Right renal pelvis (tissue), 4 donors: ENCODE measurements at regions not wholly inside any gene's neighbourhood (a gene's known extent, or its start where the extent isn't known, plus 50 kb on each side); places are given as distances from the start of the nearest gene placed in this dataset.

ENCODE experiments used
- DNase-seq, 4 donors: peaks; one replicate each; pipeline ENCODE4 v3.0.0-alpha.2; 2013; ENCODE audit warnings: low read depth in 4 of 4, low spot score in 3 of 4, missing footprints in 1 of 4

DNA sequence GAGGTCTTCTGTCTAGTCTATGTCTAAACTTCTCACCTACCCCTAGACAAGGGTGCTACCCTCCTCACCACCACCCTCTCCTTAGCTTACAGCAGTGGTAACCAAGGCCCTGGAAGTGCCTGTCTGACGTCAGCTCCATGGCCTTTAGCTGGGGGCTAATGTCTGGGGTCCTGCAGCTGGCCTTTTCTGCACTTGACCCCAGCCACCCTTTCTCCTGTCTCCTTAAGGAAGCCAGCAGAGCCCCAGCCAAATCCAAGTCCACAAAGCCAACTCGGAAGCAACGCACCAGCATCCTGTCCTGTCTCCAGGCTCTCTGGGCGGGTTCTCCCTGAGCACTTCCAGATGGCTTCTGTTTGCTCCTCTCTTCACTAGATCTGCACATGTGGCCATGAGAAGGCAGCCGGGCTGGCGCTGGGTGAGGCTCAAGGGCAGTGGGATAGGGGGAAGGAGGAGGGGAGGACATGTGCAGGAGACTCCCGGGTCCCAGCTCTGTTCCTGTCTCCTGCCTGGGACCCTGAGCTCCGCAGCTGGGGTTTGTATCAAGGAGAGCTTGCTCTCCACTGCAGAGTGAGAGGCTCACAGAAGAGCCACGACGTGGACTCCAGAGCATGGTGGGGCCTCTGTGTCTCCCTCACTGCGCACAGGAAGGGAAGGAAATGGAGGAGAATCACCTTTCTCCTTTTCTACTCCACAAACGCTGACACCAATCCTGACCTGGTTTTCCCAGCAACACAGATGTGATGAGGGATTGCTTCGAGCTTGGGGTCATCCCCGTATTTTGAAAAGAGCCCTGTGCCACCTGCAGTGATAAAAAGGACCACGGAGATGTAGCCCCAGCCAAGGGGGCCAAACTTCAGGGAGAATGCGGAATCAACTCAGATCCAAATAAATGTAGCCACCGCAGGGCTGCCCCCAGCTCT lies 204.2 kb downstream of the USP12 start:
- no peak for DNase-seq

DNA sequence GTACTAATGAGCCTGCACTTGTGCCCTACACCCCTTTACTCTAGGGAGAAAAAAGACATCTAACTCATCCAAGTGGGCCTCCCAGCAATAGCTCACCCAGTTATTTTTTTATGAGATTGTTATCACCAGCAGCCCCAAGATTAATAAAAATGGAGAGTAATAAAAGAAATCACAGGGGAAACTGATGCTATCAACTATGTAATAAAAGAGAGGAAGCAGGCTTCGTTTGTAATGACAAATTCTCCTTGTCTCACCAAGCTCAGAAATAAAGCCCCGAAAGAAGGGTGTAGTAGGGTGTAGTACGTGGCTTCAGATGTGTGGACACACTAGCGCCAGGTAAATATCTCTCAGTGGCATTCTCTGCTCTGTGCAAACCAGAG lies 204.9 kb downstream of the USP12 start:
- no peak for DNase-seq

DNA sequence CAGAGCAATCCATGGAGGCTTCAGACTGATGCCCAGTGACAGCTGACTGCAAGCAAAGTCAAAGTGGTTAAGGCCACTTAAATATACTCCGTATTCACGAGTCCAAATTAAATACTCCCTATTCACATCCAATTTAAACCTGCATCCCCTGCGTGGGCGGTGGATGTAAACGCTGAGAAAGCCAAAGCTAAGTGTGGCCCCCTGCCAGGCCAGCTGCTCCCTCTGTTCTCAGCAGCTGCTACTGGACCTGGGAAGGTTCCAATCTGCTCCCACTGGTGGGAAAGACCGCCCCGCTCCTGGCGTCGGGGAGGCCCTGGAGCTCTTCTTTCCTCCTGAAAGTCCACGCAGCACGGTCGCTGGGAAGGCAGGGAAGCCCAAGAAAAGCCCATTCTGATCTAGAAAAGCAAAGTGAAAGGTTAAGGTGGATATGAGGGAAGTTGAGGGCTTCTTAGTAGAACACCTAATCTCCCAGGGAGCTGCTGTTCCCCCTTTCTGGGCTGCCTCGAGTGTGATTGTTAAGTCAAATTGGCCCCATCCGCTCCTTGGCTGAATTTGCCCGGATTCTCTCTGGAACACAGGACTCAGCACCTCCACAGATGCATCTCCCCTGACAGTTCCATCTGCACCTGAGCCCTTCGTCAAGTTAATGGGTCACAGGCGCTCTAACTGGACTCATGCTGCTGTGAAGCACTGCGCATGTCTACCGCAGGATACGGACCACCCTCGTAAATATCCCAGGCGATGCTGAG lies 205.5 kb downstream of the USP12 start:
- no peak for DNase-seq

DNA sequence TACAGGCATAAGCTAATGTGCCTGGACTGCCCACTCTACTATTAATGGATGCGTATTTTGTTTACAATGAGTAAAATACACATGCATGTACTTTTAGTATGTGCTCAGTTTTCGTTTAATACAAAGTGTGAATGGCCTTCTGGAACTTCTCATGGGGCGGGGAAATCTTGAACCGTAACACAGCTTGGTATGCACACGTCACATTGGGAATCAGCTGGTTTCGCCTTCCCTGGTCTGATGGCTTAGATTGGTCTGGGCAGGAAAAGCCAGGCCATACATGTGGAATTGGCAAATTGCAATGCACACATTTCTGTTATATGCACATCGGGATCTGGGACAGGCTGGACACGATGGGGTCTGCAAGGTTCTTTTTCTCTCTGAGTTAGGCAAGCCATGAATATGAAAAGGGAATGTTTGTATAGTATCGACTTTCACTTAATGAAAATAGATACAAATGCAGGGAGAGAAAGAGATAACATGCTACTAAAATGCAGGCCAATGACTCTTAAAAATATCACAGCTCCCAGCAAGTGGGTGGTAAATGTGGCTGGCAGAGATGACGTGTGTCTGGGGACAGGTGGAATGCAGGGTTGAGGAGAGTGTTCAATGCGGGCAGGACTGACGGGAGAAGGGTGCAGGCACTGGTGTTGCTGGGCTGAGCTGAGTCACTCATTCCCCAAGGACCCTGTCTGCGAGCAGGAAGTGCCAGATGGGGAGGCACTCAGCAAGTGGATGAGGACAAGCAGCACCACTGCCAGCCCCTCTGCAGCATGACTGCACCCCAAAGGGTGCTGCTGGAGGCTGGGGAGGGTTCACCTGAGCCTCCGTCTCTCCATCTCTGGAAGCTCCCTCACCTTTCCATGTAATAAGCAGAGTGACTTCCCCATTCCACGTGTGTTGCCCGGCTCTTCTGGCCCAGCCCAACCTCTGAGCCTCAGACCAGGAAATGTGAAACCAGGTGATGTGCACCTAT lies 204.0 kb upstream of the GPR12 start:
- no peak for DNase-seq

DNA sequence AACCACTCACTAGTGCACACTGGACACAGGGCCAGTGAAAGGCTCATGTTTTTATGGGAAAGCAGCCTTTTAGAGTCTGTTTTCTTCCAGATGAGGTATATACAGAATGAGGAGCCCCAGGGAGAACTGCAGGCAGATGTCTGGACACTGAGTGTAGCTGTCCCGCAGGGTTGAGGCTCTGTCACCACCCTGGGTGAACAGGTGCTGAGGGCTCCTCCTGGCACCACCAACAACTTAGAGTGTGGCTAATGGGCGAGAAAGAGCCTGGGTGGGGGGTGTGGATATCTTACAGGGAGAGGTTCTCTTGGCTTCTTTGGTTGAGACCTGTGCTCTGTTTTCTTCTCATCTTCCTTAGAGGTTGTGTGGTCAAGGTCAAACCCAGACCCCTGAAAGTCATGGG lies 202.1 kb upstream of the GPR12 start:
- no peak for DNase-seq

DNA sequence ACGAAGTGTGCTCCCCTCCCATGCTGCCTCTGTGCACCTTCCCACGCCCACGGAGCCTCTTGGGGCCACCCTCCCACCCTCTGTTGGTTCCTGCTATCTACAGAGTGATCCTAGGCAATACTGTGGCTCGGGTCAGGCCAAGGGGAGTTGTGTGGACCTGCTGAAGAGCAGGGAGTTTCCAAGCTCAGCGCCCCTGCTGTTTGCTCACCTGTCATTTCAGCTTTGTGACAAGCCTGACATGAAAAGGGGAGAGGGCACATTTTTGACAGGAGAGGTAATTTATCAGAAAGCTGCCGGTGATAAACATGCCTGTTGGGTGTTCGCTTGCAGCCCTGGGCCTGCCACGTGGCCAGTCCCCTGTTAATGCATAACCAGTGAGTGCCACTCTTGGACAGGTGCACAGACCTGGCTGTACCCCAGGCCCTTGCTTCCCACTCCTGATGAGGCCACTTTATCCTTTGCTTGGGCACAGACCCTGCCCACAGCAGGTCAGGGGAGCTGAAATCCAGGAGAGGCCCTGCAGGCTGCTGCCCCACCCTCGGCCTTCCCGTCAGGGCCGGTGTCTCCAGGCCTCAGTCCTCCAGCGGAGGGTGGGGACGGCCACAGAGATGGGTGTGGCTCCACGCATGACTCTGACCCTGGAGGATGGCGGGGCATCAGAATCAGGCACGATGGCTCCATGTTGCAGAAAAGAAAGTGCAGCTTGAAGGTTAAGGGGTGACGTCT lies 201.5 kb upstream of the GPR12 start:
- no peak for DNase-seq

DNA sequence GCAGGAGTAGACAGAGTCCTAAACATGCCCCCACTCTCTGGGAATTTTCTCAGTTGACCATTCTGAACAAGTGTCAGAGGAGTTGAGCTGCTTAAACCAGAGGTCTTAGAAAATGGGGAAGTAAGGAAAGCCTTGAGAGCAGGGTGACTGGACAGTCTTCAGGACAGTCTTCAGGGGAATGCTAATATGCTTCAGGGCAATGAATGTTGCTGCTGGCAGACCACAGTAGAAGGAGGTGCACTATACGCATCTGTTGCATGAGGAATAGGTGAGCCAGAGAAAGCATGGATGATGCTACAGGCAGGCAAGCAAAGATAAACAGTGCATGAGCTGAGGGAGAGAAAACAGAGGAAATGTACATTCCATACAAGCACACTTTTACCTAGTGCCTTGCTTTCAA lies 196.6 kb upstream of the GPR12 start:
- DNase-seq, result no peak

DNA sequence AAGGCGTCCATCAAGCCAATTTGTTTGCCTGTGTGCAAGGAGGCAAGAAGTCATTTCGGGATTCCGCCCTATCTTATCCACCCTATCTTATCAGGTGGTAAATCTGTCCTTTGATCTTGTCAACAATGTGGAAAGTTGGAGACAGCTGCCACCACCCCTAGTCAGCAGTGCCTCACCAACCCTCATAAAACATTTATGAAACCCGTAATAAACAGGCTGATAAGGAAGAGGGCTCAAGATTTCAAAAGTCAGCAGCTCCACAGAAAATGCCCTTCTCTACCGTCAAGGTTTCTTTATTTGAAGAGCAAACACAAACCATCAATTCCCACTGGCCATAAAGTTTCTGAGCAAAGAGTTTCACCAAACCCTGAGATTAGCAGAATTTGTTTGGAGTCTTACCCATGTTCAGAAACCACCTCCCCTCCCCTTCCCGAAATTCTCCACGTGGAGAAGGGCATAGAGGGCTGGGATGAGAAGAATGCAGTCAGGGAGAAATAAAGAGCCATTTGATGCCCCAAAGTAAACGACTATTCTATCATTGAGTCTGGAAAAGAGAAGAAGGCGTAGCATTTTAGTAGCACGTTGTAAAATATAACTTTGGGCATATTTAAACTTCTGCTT lies 196.0 kb upstream of the GPR12 start:
- DNase-seq, result no peak

DNA sequence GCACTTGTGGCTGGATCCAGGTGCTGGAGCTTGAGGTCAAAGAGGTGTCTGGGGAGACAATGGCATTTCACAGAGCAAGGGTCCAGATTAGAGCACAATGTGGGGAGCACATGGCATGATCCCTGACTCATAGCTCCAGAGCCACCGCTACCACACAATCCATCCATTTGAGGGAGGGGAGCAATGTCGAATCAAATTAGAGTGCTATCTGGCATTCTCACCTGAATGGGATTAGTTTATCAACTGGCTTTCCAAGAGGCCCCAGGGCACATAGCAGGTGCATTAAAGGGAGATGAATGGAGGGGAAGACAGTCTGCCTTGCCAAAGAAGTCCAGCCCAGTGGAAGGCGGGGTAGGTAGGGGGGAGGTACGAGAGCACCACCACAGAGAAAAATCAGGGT lies 194.4 kb upstream of the GPR12 start:
- no peak for DNase-seq

DNA sequence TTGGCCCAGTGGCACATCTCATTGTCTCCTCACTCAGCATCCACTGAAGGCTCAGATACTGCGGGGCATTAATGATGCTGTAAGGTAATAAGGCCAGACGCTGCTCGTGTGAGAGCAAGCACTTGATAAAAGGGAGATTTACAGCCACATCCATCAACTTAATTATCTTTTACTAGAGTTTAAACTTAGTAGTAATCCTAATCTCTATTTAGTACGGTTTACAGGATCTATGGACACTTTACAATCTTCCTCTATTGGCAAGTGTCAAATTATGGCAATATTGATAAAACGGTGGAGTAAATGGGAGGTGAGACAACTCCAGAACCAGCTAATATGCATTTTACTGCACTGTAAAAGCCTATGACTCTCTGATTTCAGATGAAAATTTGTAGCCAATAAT lies 192.7 kb upstream of the GPR12 start:
- DNase-seq, result no peak

DNA sequence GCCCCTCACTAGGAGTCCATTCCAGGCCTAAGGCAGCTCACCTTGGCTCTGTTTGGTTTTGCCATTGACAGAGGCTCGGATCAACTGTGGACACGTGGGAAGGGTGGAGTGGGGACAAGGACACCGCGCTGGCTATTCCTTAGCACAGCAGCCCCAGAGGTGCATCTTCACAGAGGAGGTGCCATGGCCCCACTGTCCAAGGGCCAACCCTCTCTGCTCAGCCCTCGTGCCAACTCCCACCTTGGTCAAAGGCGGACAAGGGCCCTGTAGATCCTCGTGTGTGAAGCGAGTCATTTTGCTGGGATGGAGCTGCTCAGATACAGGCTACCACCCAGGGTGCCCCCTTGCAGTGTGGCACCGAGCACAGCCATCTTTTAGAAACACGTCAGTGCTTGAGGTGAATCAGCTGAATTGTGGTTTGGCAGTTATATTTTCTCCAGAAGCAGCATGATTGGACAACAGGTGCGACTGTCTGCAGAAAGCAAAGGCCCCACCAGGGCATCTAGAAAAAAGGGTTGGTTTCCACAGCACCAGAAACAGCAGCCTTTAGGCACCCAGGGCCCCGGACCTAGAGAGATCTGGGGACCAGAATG lies 192.1 kb upstream of the GPR12 start:
- DNase-seq, result no peak

DNA sequence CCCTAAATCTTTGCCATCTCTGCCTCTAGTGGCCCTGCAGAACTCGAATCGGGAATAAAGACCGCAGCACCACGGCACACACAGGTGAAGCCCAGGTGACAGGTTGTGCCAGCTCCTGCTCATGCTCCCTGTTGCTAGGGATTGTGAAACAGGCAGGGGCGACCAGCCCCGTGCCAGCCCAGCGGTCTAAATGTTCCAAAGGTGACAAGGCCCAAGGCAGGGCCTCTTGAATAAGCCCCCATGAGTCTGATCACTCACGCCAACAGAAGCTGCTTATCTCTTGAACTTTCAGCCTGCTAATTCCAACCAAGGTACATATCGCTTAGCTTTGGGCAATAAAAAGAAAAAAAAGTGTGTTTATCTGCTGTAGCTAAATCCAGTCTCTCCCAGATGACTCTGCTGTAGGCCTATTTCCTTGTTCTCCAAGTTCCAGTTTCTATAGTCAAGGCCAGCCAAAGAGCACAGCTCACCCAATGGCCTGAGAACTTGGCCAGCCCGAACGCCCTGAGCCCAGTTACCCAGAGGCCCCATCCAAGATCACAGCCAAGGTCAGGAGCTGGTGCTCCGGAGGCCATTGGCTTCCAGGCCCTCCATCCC lies 191.1 kb upstream of the GPR12 start:
- DNase-seq, result no peak

DNA sequence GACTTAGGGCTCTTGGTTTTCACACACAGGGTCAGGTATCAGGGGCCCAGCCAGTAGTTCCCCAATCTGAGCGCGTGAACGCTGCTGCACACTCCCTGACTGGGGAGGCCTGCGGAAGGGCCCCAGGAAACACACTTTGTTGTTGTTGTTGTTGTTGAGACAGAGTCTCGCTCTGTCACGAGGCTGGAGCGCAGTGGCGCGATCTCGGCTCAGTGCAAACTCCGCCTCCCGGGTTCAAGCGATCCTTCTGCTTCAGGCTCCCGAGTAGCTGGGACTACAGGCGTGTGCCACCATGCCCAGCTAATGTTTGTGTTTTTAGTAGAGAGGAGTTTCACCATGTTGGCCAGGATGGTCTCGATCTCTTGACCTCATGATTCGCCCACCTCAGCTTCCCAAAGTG lies 190.4 kb upstream of the GPR12 start:
- no peak for DNase-seq

DNA sequence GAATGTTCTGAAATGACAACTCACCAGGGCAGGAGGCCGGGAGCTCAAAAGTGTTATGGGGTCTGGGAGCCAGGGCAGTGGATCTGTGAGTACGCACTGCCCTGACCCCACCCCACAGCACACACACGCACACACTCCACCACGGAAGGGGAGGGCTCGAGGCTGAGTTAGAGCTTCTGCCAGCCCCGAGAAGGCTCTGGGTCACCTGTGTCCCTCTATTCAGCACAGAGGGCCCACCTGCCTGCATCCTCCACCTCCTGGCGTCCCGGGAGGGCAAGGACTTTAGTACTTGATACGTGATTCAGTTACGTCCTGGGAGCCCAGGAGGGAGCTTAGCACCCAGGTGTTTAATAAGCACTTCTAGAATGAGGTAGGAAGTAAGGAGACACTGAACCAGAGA lies 190.0 kb upstream of the GPR12 start:
- DNase-seq, result no peak

DNA sequence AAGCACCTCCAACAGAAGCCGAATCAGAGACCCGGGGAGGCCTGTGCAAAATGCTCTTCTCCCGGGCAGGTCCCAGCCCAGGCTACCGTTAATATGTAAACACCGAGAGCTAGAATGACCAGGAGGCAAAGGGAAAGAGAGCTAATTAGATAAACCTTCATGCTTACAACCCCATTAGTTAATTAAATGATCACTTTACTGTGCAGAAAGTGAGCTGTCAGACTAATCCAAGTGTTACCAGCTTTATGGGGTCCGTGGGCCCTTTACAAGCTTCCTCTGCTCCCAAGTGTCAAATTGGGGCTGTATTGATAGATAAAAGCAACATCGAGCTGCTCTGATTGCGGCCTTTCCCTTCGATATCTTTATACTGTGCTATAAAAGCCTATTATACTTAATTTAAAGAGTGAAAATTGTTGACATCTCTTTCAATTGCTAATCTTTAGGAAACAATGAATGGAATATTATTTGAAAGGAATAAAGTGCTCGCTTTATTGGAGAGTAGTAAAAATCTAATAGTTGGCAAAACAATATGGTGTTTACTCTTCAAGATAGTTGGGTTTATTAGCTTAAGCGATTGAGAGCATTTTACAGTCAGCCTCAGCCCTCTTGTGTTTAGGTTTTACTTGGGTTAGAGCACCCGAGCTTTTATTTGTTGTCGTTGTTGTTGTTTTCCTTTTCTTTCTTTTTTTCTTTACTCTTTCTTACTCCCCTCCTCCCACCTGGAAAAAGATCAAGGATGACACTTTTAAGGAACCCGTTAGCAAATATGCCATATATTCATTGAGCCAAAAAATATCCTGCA lies 189.3 kb upstream of the GPR12 start:
- no peak for DNase-seq

DNA sequence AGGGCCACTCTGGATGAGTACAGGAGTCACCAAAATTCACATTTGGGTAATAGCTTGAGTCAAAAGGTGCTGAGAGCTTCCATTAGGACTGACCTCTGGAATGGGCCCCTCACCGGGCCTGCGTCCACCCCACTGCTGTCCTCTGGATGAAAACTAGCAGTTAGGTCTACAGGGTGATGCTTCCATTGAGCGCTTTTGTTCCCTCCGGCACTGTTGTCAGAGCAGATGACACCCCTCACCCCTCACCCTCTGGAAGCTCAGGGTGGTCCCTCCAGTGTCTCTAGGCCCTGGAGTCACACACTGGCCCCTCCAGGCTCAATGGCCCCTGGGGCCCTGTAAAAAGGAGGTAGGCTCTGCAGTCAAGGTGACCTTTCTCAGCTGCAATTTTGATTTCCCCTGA lies 187.8 kb upstream of the GPR12 start:
- no peak for DNase-seq

DNA sequence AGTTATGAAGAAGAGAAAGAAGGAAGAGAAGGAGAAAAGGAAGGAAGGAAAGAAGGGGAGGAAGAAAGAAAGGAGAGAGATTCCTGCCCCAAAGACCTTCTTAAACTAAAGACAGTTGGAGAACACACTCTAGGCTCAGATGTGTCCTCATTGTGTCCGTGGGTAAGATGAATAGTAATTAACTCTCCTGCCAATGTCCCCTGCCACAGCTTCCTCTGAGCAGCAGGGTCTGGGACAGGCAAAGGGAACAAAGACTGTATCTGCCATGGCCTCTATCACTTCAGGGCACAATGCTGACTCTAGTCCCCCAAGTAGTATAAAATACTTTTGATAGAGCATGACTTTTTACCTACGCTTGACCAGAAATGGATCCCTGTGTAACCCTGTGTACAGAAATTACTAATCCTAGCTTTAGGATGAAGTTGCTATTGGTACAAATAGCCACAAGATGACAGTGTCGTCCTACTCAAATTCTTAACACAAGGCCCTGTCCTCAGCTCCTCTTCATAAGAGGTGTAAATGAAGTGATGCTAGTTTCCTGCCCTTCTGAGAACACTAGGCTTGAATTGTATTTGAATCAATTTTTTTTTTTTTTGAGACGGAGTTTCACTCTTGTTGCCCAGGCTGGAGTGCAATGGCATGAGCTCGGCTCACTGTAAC lies 186.2 kb upstream of the GPR12 start:
- DNase-seq, result no peak

DNA sequence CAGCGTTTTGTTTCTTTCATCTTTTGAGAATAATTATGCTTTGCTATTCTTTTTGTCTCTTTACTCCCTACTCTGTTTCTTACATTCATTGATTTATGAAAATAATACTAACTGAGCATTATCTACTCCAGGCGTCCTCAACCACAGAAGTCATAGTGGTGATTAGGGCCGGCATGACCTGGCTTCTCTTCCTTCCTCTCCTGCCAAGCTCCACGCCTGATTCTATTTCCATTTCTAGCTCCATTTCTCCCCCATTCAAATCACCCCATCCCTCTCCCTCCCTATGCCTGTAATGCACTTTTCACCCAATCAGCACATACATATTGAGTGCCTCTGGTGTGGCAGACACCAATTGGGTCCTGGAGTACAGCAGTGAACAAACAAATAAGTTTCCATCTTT lies 183.2 kb upstream of the GPR12 start:
- no peak for DNase-seq
